ENCODE measurements at regions not wholly inside any gene's neighbourhood (a gene's known extent, or its start where the extent isn't known, plus 50 kb on each side); places are given as distances from the start of the nearest gene placed in this dataset.
"Not testable (repeated sequence)": the region's sequence is repeated elsewhere in the genome, so short reads cannot be mapped to it uniquely, and the experiment has no call there.

DNA sequence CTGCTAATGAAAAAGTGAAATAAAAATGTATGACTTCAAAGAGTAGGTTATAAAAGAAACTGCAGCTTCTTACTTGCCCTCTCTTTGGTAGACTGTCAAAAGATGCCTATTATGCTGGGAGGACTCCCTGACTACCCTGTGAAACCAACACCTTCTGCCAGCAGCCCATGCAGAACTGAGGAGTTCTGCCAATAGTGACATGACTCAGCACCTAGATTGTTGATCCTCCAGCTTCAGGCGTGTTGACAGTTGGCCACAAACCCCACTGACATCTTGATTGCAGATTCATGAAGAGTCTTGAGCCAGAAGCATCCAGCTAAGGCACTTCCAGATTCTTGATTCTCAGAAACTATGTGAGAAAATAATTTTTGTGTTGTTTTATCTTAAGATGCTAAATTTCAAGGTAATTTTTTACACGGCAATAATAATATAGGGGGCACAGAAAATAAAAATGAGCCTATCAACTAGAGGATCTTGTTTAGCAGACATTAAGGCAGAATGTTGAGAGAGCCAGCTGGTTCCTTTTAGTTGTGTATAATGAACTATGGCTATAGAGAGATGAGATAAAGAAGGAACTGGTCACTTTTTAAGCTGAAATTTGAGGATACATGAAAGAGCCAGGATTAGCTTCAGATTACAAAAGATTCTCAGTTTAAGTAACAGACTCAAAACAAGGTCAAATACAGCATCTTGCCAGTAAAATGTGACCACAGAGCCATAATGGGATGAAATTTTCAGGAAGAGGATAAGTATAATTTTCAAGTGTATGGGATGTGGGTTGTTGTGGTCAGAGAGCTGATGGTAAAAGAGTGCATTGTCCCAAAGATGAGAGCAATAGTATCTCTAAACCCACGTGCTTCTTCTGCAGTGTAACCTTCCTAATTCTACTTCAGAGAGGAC is 588.7 kb upstream of the CBLB start:
- DNase-seq (ENCODE audit: low read depth): no peak

DNA sequence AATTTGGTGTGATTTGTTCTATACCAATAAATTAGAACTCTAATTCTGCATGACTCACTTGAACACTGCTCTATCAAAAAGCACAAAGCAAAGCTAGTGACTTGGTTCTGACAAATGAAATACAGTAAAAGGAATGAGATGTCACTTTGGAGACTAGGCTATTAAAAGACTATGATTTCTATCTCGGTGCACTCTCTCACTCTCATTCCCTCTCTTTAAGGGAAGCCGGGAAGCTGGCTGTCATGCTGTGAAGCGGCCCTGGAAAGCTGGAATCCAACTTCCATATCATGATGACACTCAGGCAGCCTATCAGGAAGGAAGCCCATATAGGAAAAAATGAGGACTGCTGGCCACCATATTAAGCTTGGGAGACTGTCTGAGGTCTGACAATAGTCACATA is 590.1 kb upstream of the CBLB start:
- no peak for DNase-seq (ENCODE audit: low read depth)

DNA sequence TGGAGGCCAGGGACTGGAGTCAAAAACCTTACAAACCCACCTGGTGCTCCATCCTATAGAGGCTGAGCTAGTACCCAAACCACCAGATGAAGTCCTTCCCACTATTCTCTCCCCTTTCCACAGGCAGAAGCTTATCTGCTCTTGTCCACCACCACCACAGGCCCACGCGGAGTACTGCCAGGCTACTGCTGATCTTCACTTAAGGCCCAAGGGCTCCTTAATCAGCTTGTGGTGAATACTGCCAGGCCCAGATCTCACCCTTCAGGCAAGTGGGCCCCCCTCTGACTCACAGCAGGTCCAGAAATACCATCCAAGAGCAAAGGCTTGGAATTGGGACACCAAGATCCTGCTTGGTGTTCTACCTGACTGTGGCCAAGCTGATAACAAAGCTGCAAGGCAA is 598.1 kb upstream of the CBLB start:
- no peak for DNase-seq (ENCODE audit: low read depth)

DNA sequence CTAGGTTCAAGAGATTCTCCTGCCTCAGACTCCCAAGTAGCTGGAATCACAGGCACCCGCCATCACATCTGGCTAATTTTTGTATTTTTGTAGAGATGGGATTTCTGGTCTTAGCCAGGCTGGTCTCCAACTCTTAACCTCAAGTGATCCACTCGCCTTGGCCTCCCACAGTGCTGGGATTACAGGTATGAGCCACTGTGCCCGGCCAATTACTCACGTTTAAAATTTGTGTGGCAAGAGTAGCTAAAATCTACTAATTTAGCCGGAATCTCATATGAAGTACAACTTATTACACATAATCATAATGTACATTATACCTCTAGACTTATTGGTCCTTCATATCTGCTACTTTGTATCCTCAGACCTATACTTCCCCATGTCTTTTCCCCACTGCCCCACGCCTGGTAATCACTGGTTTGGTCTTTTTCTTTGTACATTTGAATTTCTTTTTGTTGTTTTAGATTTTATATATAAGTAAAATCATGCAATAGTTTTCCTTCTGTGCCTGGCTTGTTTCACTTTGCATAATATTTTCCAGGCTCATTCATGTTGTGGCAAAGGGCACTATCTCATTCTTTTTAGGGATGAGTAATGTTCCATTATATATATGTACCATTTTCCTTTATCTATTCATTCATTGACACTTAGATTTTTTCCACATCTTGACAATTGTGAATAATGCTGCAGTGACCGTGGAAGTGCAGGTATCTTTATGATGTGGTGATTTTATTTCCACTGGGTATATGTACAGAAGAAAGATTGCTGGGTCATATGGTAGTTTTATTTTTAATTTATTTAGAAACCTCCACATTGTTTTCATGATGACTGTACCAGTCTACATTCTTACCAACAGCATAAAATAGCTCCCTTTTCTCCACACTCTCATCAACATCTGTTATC is 605.0 kb upstream of the CBLB start:
- no peak for DNase-seq (ENCODE audit: low read depth)

DNA sequence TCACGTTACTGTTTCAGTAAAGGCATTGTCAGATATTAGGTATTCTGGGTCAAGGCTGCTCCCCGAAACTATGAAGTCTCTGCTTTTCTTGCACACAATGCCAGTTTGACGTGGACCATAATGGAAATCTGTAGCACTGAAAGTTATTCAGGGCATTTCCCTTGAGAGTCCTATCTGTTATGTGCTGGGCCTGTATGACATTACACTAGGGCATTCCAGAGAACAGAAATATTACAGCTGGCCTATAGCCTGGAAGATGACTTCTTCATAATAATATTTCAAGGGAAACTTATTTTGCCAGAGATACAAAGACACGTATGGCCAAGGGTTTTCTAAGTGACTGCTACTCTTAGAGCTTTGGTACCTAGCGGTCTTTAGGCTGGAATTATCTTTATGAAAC is 613.6 kb upstream of the CBLB start:
- DNase-seq (ENCODE audit: low read depth): no peak

DNA sequence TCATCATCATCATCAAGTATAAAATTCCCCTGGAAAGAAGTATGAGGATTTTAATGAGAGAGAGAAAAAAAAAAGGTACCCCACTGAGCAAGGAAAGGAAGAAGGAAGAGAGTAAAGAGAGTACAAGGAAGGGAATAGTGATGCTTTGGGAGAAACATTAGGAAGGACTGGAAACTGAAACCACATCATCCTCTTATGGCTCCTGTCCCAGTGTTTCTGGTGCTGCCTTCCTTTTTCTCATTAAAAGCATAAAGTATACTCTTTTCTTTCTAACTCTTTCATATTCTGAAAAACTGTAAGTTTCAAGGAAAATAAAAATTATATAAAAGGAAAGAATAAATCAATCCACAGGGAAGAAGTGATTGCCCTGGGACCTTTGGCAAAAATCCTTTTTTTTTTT is 616.4 kb upstream of the CBLB start:
- no peak for DNase-seq (ENCODE audit: low read depth)

DNA sequence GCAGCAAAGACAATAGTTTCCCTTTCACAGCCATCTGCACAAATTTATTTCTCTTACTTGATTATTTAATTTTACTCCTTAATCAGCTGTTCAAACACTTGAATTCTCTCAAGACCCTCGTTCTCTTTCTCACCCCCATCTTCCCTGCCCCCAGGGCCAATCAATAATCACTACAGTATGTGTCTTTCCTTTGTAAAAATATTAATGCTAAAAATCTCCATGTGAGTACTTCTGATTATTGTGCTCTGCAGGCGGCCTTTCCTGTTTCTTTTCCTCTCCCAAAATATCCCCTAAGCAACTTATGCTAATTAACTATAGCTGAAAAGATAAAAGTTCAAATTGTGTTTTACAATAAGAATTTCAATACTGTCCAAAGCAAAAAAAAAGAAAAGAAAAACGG is 617.0 kb upstream of the CBLB start:
- DNase-seq (ENCODE audit: low read depth): no peak

DNA sequence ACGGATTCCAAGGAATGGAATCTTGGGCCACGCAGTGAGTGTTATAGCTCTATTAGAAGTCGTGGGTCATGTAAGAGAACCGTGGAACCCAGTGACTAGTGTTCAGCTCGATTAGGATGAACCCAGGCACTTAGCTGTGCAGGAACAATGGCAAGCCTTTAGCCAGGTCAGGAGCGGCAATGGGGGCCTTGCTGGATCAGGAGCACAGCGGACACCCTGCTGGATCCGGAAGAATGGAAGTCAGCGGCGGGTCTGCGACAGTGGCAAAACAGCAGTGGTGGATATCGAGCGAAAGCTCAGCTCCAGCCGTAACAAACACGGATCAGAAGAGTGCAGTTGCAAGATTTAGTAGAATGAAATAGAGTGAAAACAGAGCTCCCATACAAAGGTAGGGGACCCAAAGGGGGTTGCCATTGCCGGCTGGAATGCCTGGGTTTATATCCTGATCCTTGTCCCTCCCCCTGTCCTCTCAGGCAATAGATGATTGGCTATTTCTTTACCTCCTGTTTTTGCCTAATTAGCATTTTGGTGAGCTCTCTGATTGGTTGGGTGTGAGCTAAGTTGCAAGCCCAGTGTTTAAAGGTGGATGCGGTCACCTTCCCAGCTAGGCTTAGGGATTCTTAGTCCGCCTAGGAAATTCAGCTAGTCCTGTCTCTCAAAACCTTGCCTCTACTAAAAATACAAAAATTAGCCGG is 618.3 kb upstream of the CBLB start:
- DNase-seq (ENCODE audit: low read depth): not testable (repeated sequence)

DNA sequence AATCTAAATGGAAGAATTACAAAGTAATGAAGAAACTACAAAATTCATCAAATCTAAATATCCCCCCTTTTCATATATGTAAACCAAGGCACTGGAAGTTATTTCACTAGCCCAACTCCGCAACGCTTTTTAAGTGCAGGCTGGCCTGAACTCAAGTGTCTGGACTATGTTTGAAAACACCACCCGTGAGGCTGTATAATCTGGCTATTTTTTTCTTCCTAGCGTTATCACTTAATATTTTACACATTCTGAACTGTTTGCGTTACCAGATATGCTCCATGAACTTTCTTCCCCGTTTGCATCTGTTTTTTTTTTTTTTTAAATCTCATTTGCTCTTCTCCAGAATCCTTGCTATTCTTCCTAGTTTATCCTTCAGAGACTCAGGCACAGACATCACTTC is 619.5 kb upstream of the CBLB start:
- no peak for DNase-seq (ENCODE audit: low read depth)

DNA sequence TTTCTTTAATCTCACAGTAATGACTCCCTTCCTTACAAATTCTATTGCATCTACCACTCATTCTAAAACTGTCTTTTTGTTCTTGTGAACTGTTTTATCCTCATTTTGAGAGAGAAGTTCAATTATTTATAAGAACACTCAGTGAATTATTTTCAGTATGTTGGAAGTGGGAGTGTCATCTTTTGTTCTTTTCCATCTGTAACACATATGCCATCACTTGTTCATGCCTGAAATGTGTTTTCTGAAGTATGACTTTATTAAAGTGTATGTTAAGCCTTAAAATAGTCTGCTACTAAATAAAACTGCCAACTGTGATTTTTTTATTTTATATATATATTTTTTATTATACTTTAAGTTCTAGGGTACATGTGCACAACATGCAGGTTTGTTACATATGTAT is 623.0 kb upstream of the CBLB start:
- DNase-seq (ENCODE audit: low read depth): no peak

DNA sequence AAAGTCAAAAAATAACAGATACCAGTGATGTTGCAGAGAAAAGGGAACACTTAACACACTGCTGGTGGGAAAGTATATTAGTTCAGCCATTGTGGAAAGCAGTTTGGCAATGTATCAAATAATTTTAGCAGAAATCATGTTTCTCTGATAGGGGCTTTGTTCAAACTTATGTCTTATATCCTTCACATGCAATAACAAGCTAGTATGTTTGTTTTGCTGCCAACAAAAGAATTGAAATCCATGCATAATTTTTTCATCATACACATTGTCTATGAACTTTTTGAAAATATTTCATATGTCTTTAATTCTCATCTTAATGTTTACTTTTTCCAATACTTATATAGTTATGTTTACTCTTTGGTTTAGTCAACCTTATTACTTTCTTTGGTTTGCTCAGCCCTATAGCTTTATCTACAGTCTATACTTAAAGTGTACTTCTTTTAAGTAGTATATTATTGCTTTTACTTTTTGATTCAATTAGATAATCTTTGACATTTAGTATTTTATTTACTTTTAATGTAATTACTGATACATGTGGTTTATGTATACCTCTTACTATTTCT is 639.6 kb upstream of the CBLB start:
- no peak for DNase-seq (ENCODE audit: low read depth)

DNA sequence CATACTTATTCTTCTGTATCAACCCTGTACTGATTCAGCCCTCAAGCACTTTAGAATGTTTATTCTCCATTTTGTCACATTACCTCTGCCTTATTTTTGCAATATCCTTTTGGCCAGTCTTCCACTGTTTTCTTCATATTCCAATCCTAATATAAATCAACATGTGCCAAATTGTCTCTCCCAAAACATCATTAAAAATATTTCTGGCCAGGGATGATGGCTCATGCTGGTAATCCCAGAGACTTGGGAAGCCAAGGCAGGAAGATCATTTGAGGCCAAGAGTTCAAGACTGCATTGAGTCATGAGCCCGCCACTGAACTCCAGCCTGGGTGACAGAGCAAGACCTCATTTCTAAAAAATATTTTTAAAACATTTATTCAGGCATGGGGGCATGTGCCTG is 641.4 kb upstream of the CBLB start:
- no peak for DNase-seq (ENCODE audit: low read depth)

DNA sequence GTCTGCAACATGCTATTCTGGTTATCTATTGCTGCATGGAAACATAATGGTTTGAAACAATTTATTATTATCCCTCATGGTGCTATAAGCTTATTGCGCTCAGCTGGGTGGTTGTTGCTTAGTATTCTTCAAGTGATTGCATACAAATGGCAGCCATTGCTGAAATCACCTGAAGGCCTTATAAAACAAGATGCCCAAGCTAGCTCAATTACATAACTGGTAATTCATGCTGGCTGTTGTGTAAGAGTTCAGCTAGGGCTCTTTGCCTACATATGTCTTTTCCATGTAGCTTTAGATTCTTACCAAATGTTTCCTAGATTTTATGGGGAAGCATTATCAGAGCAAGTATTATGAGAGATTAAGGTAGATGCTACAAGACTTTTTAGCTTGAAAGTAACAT is 644.0 kb upstream of the CBLB start:
- no peak for DNase-seq (ENCODE audit: low read depth)

DNA sequence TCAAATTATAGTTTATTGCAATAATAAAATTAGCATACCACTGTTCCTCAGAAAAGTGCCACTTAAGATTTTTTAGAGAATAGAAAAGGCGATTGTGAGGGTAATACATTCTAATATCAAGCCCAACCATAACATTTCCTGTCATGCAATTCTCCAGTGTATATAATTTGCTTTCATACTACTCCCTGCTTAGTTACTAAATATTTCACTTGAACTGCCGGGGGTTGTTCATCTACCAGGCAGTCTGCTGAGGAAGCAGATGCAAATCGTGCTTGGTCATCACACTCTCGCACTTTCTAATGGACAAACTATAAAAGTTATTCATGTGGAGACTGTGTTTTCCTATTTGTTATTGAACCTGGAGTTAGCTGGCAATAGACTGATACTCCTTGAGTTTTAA is 645.6 kb upstream of the CBLB start:
- no peak for DNase-seq (ENCODE audit: low read depth)

DNA sequence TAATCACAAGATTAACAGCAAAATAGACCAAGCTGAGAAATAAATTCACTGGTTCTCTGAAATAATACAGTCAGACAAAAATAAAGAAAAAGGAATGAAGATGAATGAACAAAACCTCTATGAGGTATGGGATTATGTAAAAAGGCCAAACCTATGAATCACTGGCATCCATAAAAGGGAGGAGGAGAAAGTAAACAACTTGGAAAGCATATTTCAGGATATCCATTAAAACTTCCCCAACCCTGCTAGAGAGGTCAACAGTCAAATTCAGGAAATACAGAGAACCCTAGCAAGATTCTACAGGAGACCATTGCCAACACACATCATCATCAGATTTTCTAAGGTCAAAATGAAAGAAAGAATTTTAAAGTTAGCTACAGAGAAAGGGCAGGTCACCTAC is 649.7 kb upstream of the CBLB start:
- DNase-seq (ENCODE audit: low read depth): no peak

DNA sequence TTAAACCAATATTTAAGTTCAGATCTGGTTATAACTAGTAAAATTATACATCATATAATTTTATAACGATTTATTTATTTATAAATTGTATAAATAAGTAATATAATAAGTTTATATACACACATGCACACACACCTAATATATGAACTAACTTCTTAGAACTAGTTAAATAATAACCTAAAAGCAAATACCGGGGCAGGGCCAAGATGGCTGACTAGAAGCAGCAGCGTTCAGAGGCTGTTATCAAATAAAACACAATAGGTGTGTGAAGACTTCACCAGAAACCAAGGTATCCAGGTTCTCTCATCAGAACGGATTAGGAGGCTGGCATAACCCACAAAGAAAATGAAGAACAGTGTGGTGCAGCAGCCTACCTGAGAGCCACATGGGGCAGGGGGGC is 653.6 kb upstream of the CBLB start:
- no peak for DNase-seq (ENCODE audit: low read depth)

DNA sequence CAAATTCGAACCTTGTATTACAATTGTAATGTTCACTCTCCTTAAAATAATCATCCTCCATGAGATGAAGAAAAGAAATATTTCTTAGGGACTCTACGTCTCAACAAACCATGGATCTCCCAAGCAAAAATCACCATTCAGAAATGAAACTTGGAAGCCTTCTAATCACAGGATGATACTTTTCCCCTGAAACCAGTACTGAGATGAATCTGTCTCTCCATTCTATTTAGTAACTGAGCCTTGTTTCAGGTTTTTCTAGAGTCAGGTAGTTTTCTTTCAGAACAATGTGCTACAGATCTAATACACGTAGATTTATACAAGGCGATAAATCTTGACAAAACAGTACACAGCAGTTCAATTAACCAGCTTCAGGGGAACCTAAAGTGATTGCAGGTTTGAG is 660.1 kb upstream of the CBLB start:
- DNase-seq (ENCODE audit: low read depth): no peak

DNA sequence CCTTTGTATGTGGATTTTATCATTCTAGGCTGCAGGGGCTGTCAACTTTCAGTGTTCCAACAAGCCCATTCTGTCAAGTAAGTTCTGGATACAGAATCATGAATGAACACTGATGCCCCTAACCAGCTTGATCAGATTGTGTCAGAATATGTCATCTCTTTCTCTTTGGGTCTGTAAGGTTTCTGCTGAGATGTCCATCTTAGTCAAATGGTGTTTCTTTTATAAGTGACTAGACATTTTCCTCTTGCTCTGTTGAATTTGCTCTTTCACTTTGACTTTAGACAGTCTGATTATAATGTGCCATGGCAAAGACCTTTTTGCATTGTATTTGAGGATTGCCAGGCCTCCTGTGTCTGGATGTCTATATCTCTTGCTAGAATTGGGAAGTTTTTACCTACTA is 660.9 kb upstream of the CBLB start:
- no peak for DNase-seq (ENCODE audit: low read depth)

DNA sequence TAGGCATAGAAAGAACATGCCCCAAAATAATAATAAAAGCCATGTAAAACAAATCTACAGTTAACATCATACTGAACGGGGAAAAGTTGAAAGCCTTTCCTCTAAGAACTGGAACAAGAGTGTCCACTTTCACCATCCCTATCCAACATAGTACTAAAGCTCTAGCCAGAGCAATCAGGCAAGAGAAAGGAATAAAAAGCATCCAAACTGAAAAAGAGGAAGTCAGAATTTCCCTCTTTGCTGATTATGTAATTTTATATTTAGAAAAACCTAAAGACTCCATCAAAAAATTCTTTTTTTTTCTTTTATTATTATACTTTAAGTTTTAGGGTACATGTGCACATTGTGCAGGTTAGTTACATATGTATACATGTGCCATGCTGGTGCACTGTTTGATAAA is 661.6 kb upstream of the CBLB start:
- no peak for DNase-seq (ENCODE audit: low read depth)

DNA sequence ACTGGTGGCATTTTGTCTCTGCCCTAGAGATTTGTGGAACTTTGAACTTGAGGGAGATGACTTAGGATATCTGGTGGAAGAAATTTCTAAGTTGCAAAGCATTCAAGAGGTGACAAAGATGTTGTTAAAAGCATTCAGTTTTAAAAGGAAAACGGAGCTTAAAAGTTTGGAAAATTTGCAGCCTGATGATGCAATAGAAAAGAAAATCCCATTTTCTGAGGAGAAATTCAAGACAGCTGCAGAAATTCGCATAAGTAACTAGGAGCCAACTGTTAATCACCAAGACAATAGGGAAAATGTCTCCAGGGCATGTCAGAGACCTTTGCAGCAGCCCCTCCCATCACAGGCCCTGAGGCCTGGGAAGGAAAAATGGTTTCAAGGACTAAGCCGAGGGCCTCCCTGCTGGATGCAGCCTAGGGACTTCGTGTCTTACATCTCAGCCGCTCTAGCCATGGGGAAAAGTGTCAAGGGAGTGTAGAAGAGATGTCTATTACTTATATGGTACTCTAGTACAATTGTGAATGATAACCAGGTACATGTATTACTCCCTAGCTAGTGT is 663.0 kb upstream of the CBLB start:
- DNase-seq (ENCODE audit: low read depth): not testable (repeated sequence)

DNA sequence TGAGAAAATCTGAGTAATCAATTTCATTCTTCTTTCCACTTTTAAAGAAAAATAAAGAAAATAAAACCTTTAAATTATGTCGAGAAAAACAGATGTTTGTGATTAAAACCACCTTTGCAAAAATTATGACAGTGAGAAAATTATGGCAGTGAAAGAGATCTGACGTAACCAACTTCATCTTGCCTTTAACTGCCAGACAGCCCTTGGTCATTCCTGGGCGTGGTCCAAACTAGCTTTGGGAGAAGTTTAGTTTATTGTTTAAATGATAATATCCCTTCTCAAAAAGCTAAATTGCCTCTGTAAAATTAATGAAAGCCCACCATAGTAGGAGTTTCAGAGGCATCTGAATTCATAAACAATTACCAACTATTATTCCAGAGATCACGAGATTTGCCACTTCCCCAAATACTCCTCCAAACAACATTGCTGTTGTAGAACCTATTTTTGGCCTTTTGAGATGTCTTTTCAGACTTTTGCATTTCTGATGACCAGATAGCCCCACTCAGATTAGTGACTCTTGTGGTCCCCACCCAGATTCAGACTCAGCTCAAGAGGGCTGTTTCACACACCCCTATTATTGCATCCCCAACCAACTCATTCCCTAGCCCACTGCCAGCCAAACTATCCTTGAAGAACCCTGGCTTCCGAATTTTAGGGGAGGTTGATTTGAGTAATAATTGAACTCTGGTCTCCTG is 664.4 kb upstream of the CBLB start:
- no peak for DNase-seq (ENCODE audit: low read depth)

Data from stimulated activated CD8-positive, alpha-beta memory T cell treated with anti-CD3 and anti-CD28 coated beads, Interleukin-15, amount 100 ng/mL, for 24 hours (primary cell).